Panc1 (cell line): ENCODE measurements at regions not wholly inside any gene's neighbourhood (a gene's known extent, or its start where the extent isn't known, plus 50 kb on each side); places are given as distances from the start of the nearest gene placed in this dataset.

Experiments used
- ATAC-seq: fragments of 200-7000 bp; cut with Tn5 transposase; 2 replicates; pipeline ENCODE4 v1.9.1; 2020; ENCODE audit warnings: mild to moderate bottlenecking, moderate library complexity
- BruUV-seq: library from RNA; stranded (reverse); fragments of 400-500 nt; replicated peaks from 2 replicates; lab custom pipeline; 2021; lab: Mats Ljungman, UMichigan
- CTCF ChIA-PET: fragments of 300-600 bp; sonication (Branson Sonifier 250); formaldehyde crosslinking; loops from one replicate; lab custom pipeline; 2022; ENCODE audit warnings: antibody characterized with exemption; lab: Charles Lee
- POLR2A ChIA-PET: fragments of 300-600 bp; sonication (Branson Sonifier 250); formaldehyde crosslinking; loops from one replicate; lab custom pipeline; 2022; ENCODE audit warnings: antibody characterized with exemption; lab: Charles Lee
- DNase-seq: peaks from one replicate; pipeline ENCODE4 v3.0.0-alpha.2; 2010; ENCODE audit warnings: low read depth, low spot score
- H3K27ac ChIP-seq: 2 replicates; pipeline ENCODE4 v1.5.1; 2011; ENCODE audit warnings: mild to moderate bottlenecking, low read length, inconsistent platforms
- H3K27me3 ChIP-seq: fragments of 200-500 bp; sonication (Bioruptor generic); 2 replicates; pipeline ENCODE4 v1.6.0; 2014; ENCODE audit warnings: low read length, inconsistent platforms; ENCODE audit not compliant: control insufficient read depth, insufficient read depth
- H3K36me3 ChIP-seq: fragments of 200-500 bp; sonication (Bioruptor generic); 2 replicates; pipeline ENCODE4 v1.5.1; 2014; ENCODE audit warnings: inconsistent platforms, mild to moderate bottlenecking, low read length, moderate library complexity; ENCODE audit not compliant: control insufficient read depth, insufficient read depth
- H3K4me1 ChIP-seq: 2 replicates; pipeline ENCODE4 v1.5.1; 2011; ENCODE audit warnings: inconsistent platforms, mild to moderate bottlenecking, low read length, moderate library complexity; ENCODE audit not compliant: control insufficient read depth, insufficient read depth
- H3K4me3 ChIP-seq, 2 experiments: 2 replicates each; pipeline ENCODE4 v1.5.1; 2011 to 2012; ENCODE audit warnings: low read depth in 2 of 2, low read length in 2 of 2, mild to moderate bottlenecking in 2 of 2, inconsistent platforms in 1 of 2, moderate library complexity in 1 of 2
- H3K9me3 ChIP-seq: fragments of 200-500 bp; sonication (Bioruptor generic); 2 replicates; pipeline ENCODE4 v1.5.1; 2014; ENCODE audit warnings: low read depth, mild to moderate bottlenecking, inconsistent platforms, low read length, moderate library complexity; ENCODE audit not compliant: control insufficient read depth, insufficient read depth
- POLR2AphosphoS5 ChIP-seq: IDR thresholded peaks from 2 replicates; pipeline ENCODE4 v1.6.1; 2012; ENCODE audit warnings: mild to moderate bottlenecking, low read depth, low read length, moderate library complexity
- REST ChIP-seq, 2 experiments: IDR thresholded peaks; 2 replicates each; pipeline ENCODE4 v1.6.1; 2011 to 2012; ENCODE audit warnings: low read depth in 2 of 2, control low read depth in 1 of 2, low read length in 1 of 2, mild to moderate bottlenecking in 1 of 2, moderate library complexity in 1 of 2; ENCODE audit not compliant: insufficient read depth in 1 of 2
- SIN3A ChIP-seq: IDR thresholded peaks from 2 replicates; pipeline ENCODE4 v1.6.1; 2012; ENCODE audit warnings: low read depth, mild to moderate bottlenecking, low read length, moderate library complexity, borderline replicate concordance; ENCODE audit not compliant: insufficient read depth
- TCF7L2 ChIP-seq: IDR thresholded peaks from 2 replicates; pipeline ENCODE4 v1.6.1; 2011; ENCODE audit warnings: mild to moderate bottlenecking, low read depth, low read length, inconsistent platforms
- in situ Hi-C: cut with HindIII; loops from 2 replicates; pipeline ENCODE4 v1.10.0; 2016; ENCODE audit warnings: low sequenced_read_pairs, low pct_unique_long_range_greater_than_20kb
- intact Hi-C: fragments of 100-400 bp; cut with micrococcal nuclease; formaldehyde crosslinking; loops from one replicate; pipeline ENCODE4 v1.10.0; 2022; ENCODE audit not compliant: unreplicated experiment
- TF ChIP-seq, protein P1 (sequence below): fragments of 450-650 bp; IDR thresholded peaks from 2 replicates; pipeline ENCODE4 v1.5.1; 2017; ENCODE audit warnings: mild to moderate bottlenecking

DNA sequence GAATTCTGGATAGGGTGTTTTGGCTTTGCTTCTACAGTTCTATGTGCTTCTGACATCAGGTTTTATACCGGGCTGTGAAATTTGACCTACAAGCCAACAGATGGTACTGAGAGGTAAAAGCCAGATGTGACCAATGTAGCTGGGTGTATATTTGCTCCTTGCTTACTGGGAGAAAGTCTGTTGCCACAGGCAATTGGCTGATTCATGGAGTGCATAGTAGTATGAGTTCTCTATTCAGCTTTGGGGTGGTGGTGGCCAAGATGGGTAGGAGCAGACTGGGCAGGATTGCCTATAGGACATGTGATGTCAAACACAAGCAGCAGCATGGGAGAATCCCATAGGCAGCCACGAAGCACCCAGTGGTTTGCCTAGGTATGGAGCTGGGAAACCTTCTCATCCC is 1827.0 kb downstream of the C4orf33 start:
- ATAC-seq (no peak), DNase-seq (no peak)
- Histone ChIP-seq H3K27me3 (no peaks in the 10 kb centered on the region), H3K4me1 (no peaks in the 10 kb centered on the region), H3K9me3 (no peaks in the 10 kb centered on the region), H3K27ac (no peak overlapping the region), H3K36me3 (no peaks in the 10 kb centered on the region), H3K4me3 (no peak overlapping the region)
- in situ Hi-C loops (no loop called here), intact Hi-C loops (no loop called here)
- no TSS peak for BruUV-seq
- no peak for TF ChIP-seq POLR2AphosphoS5
- TF ChIP-seq SIN3A = no peak
- TF ChIP-seq REST (IDR thresholded peaks at IDR 0.05; ENCODE audit: insufficient read depth in 1 of 2, low read depth in 2 of 2, low read length in 1 of 2) = no peak
- TF ChIP-seq, protein P1, sequence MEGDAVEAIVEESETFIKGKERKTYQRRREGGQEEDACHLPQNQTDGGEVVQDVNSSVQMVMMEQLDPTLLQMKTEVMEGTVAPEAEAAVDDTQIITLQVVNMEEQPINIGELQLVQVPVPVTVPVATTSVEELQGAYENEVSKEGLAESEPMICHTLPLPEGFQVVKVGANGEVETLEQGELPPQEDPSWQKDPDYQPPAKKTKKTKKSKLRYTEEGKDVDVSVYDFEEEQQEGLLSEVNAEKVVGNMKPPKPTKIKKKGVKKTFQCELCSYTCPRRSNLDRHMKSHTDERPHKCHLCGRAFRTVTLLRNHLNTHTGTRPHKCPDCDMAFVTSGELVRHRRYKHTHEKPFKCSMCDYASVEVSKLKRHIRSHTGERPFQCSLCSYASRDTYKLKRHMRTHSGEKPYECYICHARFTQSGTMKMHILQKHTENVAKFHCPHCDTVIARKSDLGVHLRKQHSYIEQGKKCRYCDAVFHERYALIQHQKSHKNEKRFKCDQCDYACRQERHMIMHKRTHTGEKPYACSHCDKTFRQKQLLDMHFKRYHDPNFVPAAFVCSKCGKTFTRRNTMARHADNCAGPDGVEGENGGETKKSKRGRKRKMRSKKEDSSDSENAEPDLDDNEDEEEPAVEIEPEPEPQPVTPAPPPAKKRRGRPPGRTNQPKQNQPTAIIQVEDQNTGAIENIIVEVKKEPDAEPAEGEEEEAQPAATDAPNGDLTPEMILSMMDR = no peak
- TF ChIP-seq TCF7L2 = no peak
- POLR2A ChIA-PET = no interaction called here
- CTCF ChIA-PET = no interaction called here

DNA sequence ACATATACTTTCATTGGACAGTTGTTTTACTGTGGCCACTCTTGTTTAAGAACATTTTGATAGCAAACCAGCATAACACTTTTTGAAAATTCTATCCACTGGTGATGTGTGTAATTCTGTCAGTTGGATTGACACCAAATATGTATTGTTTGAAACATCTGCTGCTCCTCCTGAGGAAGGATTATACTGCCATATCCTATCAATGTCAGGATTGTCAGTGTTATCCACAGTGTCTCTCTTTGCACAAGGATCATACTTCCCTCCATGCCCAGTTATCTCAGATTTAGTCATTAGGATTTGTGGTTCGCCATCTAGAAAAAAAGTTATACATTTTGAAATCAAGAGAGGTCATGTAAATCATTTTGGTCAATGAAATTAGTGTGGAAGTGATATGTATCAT is 1859.6 kb downstream of the C4orf33 start:
- ChIA-PET CTCF (no interaction called here), POLR2A (no interaction called here)
- no TSS peak for BruUV-seq
- H3K27ac ChIP-seq = no peak overlapping the region
- intact Hi-C loops = no loop called here
- H3K27me3 ChIP-seq = no peaks in the 10 kb centered on the region
- in situ Hi-C loops = no loop called here
- no peaks in the 10 kb centered on the region for H3K36me3 ChIP-seq
- TF ChIP-seq POLR2AphosphoS5 = no peak
- TF ChIP-seq, protein P1 = no peak
- TF ChIP-seq REST (IDR thresholded peaks at IDR 0.05; ENCODE audit: insufficient read depth in 1 of 2, low read depth in 2 of 2, low read length in 1 of 2) = no peak
- DNase-seq (no peak), ATAC-seq (no peak)
- no peak overlapping the region for H3K4me3 ChIP-seq
- H3K4me1 ChIP-seq = no peaks in the 10 kb centered on the region
- no peaks in the 10 kb centered on the region for H3K9me3 ChIP-seq
